CD14-positive monocyte (primary cell): ENCODE measurements at regions not wholly inside any gene's neighbourhood (a gene's known extent, or its start where the extent isn't known, plus 50 kb on each side); places are given as distances from the start of the nearest gene placed in this dataset.

Experiments used
- DNase-seq, 3 donors: peaks; one replicate each; pipeline ENCODE4 v3.0.0-alpha.2; 2011 to 2022
- H2AFZ ChIP-seq: 2 replicates; pipeline ENCODE4 v1.6.0; 2012; ENCODE audit warnings: mild to moderate bottlenecking, low read depth, low read length, inconsistent platforms; ENCODE audit not compliant: insufficient read depth, poor library complexity, severe bottlenecking
- H3K27ac ChIP-seq, 2 donors: 1 replicate in 1 of 2; 2 replicates in 1 of 2; pipeline ENCODE4 v1.5.1; 2012 to 2013; ENCODE audit warnings: low read length in 2 of 2, control low read depth in 1 of 2, inconsistent platforms in 1 of 2, low read depth in 1 of 2, mild to moderate bottlenecking in 1 of 2
- H3K27me3 ChIP-seq, 2 donors: one replicate each; pipeline versions ENCODE4 v1.6.0 to v1.6.1; 2011 to 2013; ENCODE audit warnings: low read length in 2 of 2; ENCODE audit not compliant: control insufficient read depth in 2 of 2, insufficient read depth in 2 of 2
- H3K36me3 ChIP-seq, 2 donors: replicated peaks in 1 of 2; 1 replicate in 1 of 2; 2 replicates in 1 of 2; pipeline versions ENCODE4 v1.5.1 to v1.6.1; 2012 to 2013; ENCODE audit warnings: low read length in 2 of 2, control low read depth in 1 of 2, inconsistent platforms in 1 of 2, mild to moderate bottlenecking in 1 of 2; ENCODE audit not compliant: insufficient read depth in 2 of 2, control insufficient read depth in 1 of 2
- H3K4me1 ChIP-seq, 2 donors: 1 replicate in 1 of 2; 2 replicates in 1 of 2; pipeline versions ENCODE4 v1.5.1 to v1.6.1; 2012 to 2013; ENCODE audit warnings: low read length in 2 of 2, control low read depth in 1 of 2, inconsistent platforms in 1 of 2, mild to moderate bottlenecking in 1 of 2, moderate library complexity in 1 of 2; ENCODE audit not compliant: insufficient read depth in 2 of 2, control insufficient read depth in 1 of 2
- H3K4me2 ChIP-seq: replicated peaks from 2 replicates; pipeline ENCODE3; 2012; ENCODE audit warnings: low read length, moderate library complexity, mild to moderate bottlenecking; ENCODE audit not compliant: poor library complexity, severe bottlenecking; ENCODE audit errors: extremely low read depth
- H3K4me3 ChIP-seq, 3 experiments: fragments of 200-600 bp in 1 of 3; sonication (generic) in 1 of 3; replicated peaks in 1 of 3; 1 replicate in 2 of 3; 2 replicates in 1 of 3; pipeline ENCODE4 v1.5.1; 2011 to 2013; ENCODE audit warnings: low read length in 3 of 3, mild to moderate bottlenecking in 3 of 3, control low read depth in 2 of 3, low read depth in 2 of 3, inconsistent platforms in 1 of 3, moderate library complexity in 1 of 3
- H3K79me2 ChIP-seq: 2 replicates; pipeline ENCODE4 v1.6.0; 2012; ENCODE audit warnings: mild to moderate bottlenecking, control low read depth, inconsistent platforms, low read length, moderate library complexity; ENCODE audit not compliant: insufficient read depth
- H3K9ac ChIP-seq: 2 replicates; pipeline ENCODE4 v1.6.0; 2017; ENCODE audit warnings: low read length, mild to moderate bottlenecking; ENCODE audit not compliant: insufficient read depth, poor library complexity, severe bottlenecking
- H3K9me3 ChIP-seq, 2 donors: replicated peaks in 1 of 2; 1 replicate in 1 of 2; 2 replicates in 1 of 2; pipeline versions ENCODE4 v1.5.1 to v1.6.1; 2012 to 2013; ENCODE audit warnings: low read length in 2 of 2, control low read depth in 1 of 2; ENCODE audit not compliant: control insufficient read depth in 1 of 2, insufficient read depth in 1 of 2
- H4K20me1 ChIP-seq: 2 replicates; pipeline ENCODE4 v1.6.0; 2012; ENCODE audit warnings: mild to moderate bottlenecking, low read length, control low read depth, moderate library complexity; ENCODE audit not compliant: insufficient read depth
- H3K27ac Mint-ChIP-seq, 7 donors: one replicate each; pipeline ENCODE4 v1.8.0; 2020; ENCODE audit warnings: mild to moderate bottlenecking in 7 of 7, mixed read lengths in 7 of 7, moderate library complexity in 6 of 7, inconsistent platforms in 2 of 7
- H3K27me3 Mint-ChIP-seq, 3 donors: one replicate each; pipeline ENCODE4 v1.8.0; 2021 to 2022; ENCODE audit warnings: low read depth in 3 of 3, mild to moderate bottlenecking in 3 of 3, mixed read lengths in 3 of 3, moderate library complexity in 3 of 3, inconsistent platforms in 1 of 3
- H3K36me3 Mint-ChIP-seq, 2 donors: one replicate each; pipeline ENCODE4 v1.8.0; 2020; ENCODE audit warnings: mixed read lengths in 2 of 2, inconsistent platforms in 1 of 2, mild to moderate bottlenecking in 1 of 2
- H3K4me1 Mint-ChIP-seq: one replicate; pipeline ENCODE4 v1.8.0; 2020; ENCODE audit warnings: mild to moderate bottlenecking, mixed read lengths
- H3K4me3 Mint-ChIP-seq, 2 donors: one replicate each; pipeline ENCODE4 v1.8.0; 2020; ENCODE audit warnings: mild to moderate bottlenecking in 2 of 2, mixed read lengths in 2 of 2, moderate library complexity in 1 of 2
- H3K9me3 Mint-ChIP-seq, 7 donors: one replicate each; pipeline ENCODE4 v1.8.0; 2020 to 2022; ENCODE audit warnings: mixed read lengths in 7 of 7, mild to moderate bottlenecking in 6 of 7, moderate library complexity in 6 of 7, inconsistent platforms in 2 of 7
- CTCF ChIP-seq: fragments of 200-600 bp; IDR thresholded peaks from one replicate; pipeline ENCODE4 v1.8.0; 2022; ENCODE audit warnings: antibody characterized with exemption, mild to moderate bottlenecking
- WGBS: methylation state at CpG from one replicate; pipeline ENCODE4 v1.1.5; 2013; ENCODE audit warnings: missing lambda C conversion rate; ENCODE audit not compliant: insufficient coverage; 5-methylcytosine and 5-hydroxymethylcytosine counted together
- intact Hi-C, 2 donors: fragments of 100-400 bp; cut with micrococcal nuclease; formaldehyde crosslinking; loops; one replicate each; pipeline versions ENCODE4 v1.15.0 to v1.15.1; 2023

- H4K20me1 ChIP-seq, result no peaks in the 10 kb centered on the region
- intact Hi-C loops, result no loop called here
- no peak overlapping the region for H2AFZ ChIP-seq
- no peak overlapping the region for H3K4me3 ChIP-seq
- Mint-ChIP-seq H3K4me3 (no peak overlapping the region), H3K9me3 (peaks cover 0 to 4% (median 0%) of the 10 kb centered on the region in 7 donors), H3K36me3 (no peaks in the 10 kb centered on the region), H3K27me3 (no peaks in the 10 kb centered on the region), H3K27ac (no peak overlapping the region), H3K4me1 (no peaks in the 10 kb centered on the region)
- TF ChIP-seq CTCF, result no peak
- H3K79me2 ChIP-seq, result no peaks in the 10 kb centered on the region
- H3K4me1 ChIP-seq, result no peaks in the 10 kb centered on the region
- no peak for DNase-seq
- no peak overlapping the region for H3K27ac ChIP-seq
- no peak overlapping the region for H3K4me2 ChIP-seq
- WGBS, result no CpG with 5 or more reads among the region's 1 CpG
- H3K9ac ChIP-seq, result no peak overlapping the region
- no peaks in the 10 kb centered on the region for H3K27me3 ChIP-seq
- H3K9me3 ChIP-seq, result no peaks in the 10 kb centered on the region
- H3K36me3 ChIP-seq, result no peaks in the 10 kb centered on the region
These were observed 1129.0 kb upstream of the PCDH9 start for GRCh38 chr13:68359105-68359504.

GRCh38 chr13:68358294-68358705, 1128.2 kb upstream of the PCDH9 start:
- Histone ChIP-seq H3K9ac (no peak overlapping the region), H3K36me3 (no peaks in the 10 kb centered on the region), H3K27ac (no peak overlapping the region), H3K79me2 (no peaks in the 10 kb centered on the region), H4K20me1 (no peaks in the 10 kb centered on the region), H3K4me2 (no peak overlapping the region), H3K27me3 (no peaks in the 10 kb centered on the region), H3K9me3 (no peaks in the 10 kb centered on the region), H3K4me1 (no peaks in the 10 kb centered on the region), H2AFZ (no peak overlapping the region), H3K4me3 (no peak overlapping the region)
- no peaks in the 10 kb centered on the region for H3K4me1 Mint-ChIP-seq
- TF ChIP-seq CTCF, result no peak
- H3K36me3 Mint-ChIP-seq, result no peaks in the 10 kb centered on the region
- peaks cover 0 to 3% (median 0%) of the 10 kb centered on the region in 7 donors for H3K9me3 Mint-ChIP-seq
- no peak for DNase-seq
- H3K27ac Mint-ChIP-seq, result no peak overlapping the region
- H3K4me3 Mint-ChIP-seq, result no peak overlapping the region
- H3K27me3 Mint-ChIP-seq, result no peaks in the 10 kb centered on the region
- intact Hi-C loops, result no loop called here
- 80% methylated on average over 1 of the region's 2 CpGs for whole genome bisulfite sequencing
